ENCODE measurements at regions not wholly inside any gene's neighbourhood (a gene's known extent, or its start where the extent isn't known, plus 50 kb on each side); places are given as distances from the start of the nearest gene placed in this dataset.
"Not testable (repeated sequence)": the region's sequence is repeated elsewhere in the genome, so short reads cannot be mapped to it uniquely, and the experiment has no call there.

DNA sequence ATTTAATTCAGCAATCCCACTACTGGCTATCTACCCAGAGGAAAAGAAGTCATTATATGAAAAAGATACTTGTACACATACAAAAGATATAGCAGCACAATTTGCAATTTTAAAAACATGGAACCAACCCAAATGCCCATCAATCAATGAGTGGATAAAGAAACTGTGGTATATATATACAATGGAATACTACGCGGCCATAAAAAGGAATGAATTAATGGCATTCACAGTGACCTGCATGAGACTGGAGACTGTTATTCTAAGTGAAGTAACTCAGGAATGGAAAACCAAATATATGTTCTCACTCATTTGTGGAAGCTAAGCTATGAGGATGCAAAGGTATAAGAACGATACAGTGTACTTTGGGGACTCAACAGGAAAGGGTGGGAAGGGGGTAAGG lies 102.8 kb upstream of the KCNMA1 start:
- DNase-seq, result not testable (repeated sequence)

- DNase-seq, result no peak
These were observed 101.0 kb upstream of the KCNMA1 start for GRCh38 chr10:77738496-77739158.

- no peak for DNase-seq
These were observed 100.0 kb upstream of the KCNMA1 start for GRCh38 chr10:77737608-77738007.

DNA sequence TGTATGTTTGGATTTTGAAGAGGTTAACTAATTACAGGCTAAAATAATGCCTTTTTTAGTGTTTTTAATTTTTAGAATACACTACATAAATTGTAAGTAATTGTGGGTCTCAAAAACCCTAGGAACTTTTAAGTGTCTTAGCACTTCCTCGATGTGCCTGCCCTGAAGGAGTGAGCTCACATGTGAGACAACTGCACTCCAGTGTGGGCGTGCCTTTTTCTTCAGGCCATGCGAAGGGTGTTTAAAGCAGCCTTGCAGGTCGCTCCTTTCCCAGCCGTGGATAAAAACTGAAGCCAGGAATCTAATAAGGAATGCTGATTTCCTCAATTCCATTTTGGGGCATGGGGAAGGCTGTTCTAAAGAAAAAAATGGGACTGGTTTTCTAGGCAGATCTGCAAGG lies 97.5 kb upstream of the KCNMA1 start:
- DNase-seq, result not testable (repeated sequence)

DNA sequence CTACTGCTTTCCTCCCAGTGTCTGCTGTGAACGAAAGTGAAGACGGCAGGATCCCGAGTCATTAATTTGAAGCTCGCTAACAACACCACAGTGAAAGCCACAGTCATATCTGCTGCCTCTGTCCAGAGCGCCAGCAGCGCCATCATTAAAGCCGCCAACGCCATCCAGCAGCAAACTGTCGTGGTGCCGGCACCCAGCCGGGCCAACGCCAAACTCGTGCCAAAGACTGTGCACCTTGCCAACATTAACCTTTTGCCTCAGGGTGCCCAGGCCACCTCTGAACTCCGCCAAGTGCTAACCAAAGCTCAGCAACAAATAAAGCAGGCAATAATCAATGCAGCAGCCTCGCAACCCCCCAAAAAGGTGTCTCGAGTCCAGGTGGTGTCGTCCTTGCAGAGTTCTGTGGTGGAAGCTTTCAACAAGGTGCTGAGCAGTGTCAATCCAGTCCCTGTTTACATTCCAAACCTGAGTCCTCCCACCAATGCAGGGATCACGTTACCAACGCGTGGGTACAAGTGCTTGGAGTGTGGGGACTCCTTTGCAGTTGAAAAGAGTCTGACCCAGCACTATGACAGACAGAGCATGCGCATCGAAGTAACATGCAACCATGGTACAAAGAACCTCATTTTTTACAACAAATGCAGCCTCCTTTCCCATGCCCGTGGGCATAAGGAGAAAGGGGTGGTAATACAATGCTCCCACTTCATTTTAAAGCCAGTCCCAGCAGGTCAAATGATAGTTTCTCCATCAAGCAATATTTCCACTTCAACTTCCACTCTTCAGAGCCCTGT lies 94.8 kb upstream of the KCNMA1 start:
- DNase-seq, result no peak

- DNase-seq, result no peak
These were observed 89.9 kb upstream of the KCNMA1 start for GRCh38 chr10:77727481-77727880.

DNA sequence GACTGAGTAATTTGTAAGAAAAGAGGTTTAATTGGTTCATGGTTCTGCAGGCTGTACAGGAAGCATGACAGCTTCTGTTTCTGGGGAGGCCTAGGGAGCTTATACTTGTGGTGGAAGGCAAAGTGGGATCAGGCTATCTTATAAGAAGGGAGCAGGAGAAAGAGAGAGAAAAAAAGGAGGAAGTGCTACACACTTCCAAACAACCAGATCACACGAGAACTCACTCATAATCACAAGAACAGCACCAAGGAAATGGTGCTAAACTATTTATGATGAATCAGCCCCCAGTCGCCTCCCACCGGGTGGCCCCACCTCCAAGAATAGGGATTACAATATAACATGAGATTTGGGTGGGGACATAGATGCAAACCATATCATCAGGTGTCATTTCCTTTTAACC lies 89.1 kb upstream of the KCNMA1 start:
- no peak for DNase-seq

GRCh38 chr10:77726301-77726700 lies 88.7 kb upstream of the KCNMA1 start:
- DNase-seq, result no peak

- no peak for DNase-seq
These were observed 87.2 kb upstream of the KCNMA1 start for GRCh38 chr10:77724820-77725219.

DNA sequence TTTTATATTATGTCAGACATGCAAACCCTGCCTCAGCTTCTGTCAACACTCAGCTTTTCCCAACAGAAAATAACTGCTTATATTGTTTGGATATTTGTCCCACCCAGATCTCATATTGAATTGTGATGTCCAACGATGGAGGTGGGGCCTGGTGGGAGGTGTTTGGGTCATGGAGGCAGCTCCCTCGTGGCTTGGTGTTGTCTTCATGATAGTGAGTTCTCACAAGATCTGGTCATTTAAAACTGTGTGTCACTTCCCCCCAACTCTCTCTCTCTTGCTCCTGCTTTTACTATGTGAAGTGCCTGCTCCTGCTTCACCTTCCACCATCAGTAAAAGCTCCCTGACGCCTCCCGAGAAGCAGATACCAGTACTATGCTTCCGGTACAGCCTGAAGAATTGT lies 85.8 kb upstream of the KCNMA1 start:
- DNase-seq, result no peak

DNA sequence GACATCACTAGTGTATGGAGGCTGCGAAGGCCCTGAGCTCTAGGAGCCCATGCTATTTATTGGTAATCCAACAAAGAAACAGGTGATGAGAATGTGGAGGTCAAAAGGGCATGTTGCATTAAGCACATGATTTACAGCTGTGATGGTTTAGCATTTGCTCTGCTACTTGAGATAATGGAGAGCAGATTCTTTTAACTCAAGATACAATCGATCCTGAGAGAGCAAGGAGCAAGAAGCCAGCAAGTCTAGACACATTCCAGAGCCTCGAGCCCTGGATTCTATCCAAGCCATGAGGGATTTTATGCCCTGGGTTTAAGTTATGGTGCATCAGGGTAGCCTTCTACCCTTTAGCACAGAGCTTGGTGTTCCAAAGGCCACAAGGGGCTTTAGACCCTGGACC lies 85.3 kb upstream of the KCNMA1 start:
- not testable (repeated sequence) for DNase-seq

DNA sequence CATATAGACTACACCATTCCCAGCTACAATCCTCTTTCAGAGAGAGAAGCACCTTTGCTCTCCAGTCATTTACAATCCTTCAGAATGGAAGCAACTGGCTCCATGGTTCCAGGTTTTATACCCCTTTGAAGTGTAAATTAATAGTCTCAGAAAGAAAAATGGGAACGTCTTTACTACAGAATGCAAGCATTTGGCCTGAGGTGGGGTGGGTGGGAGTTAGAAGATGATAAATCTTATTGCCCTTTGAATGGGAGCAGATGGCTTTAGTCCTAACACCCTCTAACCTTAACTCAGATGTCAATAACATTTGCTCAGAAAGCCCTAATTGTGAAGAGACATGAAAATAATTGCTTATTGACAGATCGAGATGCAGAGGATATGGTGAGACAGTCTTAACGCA lies 84.2 kb upstream of the KCNMA1 start:
- no peak for DNase-seq

GRCh38 chr10:77718957-77719356 lies 81.3 kb upstream of the KCNMA1 start:
- DNase-seq, result no peak

- not testable (repeated sequence) for DNase-seq
These were observed 80.7 kb upstream of the KCNMA1 start for GRCh38 chr10:77718312-77718711.

DNA sequence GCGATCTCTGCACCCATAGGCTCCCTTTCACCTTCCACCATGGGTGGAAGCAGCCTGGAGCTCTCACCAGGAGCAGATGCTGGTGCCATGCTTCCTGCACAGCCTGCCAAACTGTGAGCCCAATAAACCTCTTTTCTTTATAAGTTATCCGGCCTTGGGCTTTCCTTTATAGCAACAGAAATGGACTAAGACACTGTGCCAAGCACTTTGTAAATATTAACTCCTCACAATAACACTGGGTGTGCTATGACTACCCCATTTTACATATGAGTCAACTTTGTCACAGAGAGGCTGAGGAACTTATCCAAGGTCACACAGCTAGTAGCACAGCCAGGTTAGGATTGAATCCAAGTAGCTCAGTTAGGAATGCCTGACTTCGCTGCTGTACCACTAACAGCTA lies 79.7 kb upstream of the KCNMA1 start:
- no peak for DNase-seq

- no peak for DNase-seq
These were observed 79.1 kb upstream of the KCNMA1 start for GRCh38 chr10:77716458-77717317.

DNA sequence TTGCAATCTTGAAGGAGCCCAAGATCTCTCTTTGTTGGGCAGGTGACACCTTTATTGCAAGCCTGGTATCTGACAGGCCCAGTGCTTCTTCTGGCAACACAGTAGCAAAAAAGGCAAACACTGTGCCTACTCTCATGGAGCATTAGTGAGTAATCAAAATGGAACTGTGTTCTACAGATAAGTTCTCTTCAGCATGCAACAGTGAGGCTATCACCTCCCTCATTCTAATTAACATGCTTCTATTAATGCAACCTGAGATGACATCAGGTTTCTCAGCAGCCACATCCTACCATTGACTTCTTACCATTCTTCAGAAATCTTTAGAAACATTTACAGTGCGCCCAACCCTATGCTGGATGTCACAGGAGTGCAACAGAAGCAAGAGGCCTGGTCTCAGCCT lies 77.9 kb upstream of the KCNMA1 start:
- DNase-seq, result no peak

- DNase-seq, result no peak
These were observed 77.5 kb upstream of the KCNMA1 start for GRCh38 chr10:77715088-77715487.

GRCh38 chr10:77713521-77714280 lies 76.1 kb upstream of the KCNMA1 start:
- no peak for DNase-seq

- no peak for DNase-seq
These were observed 74.6 kb upstream of the KCNMA1 start for GRCh38 chr10:77712207-77712606.

DNA sequence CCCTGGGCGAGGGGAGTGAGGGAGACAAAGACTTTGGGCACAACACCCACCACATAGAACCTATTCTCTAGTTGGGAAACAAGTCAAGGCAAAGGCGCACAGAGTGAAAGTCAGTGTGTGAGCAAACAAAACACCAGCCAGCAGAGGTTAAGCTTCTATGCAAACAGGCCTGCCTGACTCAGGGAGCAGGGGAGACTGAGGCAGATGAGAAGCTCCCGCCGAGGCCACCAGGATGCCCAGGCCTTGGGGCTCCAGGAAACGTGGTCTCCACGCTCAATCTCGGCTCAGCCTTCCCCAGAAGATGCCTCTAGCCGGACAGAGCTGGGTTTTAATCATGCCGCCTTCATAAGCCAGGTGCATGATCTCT lies 74.1 kb upstream of the KCNMA1 start:
- DNase-seq, result no peak

DNA sequence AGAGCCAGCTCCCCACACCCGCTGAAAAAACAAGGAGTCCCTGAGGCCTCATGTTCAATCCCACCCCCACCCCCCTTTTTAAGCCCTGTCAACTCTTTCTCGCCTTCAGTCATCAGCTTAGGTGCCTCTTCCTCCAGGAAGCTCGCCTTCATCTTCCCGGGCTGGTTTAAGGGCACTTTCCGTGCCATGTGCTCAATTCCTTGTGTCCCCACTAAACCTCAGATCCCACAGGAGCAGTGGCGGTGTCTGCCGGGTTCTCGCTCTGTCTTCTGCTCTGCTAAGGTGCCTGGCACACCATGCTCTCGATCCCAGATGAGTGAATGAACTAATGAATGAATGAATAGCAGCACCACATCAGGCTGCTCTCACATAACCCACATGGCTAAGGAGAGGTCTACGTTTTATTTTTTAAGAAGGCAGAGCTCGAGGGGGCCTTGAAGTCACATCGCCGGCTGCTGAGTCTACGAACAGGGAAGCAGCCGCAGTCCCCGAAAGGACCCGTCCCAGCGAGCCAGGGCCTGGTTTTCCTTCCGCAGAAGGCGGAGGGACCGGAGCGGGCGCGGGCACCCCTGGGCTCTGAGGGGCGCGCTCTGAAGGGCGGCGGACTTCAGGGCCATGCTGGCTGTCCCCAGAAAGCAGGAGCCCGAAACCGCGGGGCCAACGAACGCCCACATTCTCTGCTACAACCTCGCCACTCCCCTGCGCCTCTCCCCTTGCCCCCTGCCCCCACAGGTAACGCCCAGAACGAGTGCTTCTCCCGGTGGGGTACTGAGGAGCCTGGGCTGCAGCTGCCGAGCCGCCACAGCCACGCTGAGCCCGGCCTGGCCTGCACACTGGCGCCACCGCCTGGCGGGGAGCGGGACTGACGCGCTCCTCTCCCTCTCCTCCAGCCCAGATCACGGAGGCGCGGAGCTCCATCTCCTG lies 73.4 kb upstream of the KCNMA1 start:
- DNase-seq, result peak; percentile 79

Data from activated T-cell treated with anti-CD3 and anti-CD28 coated beads, Interleukin-2, amount 50 U/mL, for 1 hour (primary cell).